HCT116 (cell line): ENCODE measurements at regions not wholly inside any gene's neighbourhood (a gene's known extent, or its start where the extent isn't known, plus 50 kb on each side); places are given as distances from the start of the nearest gene placed in this dataset.

Experiments used
- ATAC-seq: fragments of 200-7000 bp; cut with Tn5 transposase; 2 replicates; pipeline ENCODE4 v1.9.1; 2020; ENCODE audit warnings: mild to moderate bottlenecking, moderate library complexity
- BruUV-seq: library from RNA; stranded (reverse); fragments of 400-500 nt; replicated peaks from 2 replicates; lab custom pipeline; 2021; lab: Mats Ljungman, UMichigan
- CTCF ChIA-PET: fragments of 300-600 bp; sonication (Branson Sonifier 250); formaldehyde crosslinking; loops from one replicate; lab custom pipeline; 2021; ENCODE audit warnings: antibody characterized with exemption; lab: Charles Lee
- POLR2A ChIA-PET: fragments of 300-600, 350-600 bp; sonication (Branson Sonifier 250); formaldehyde crosslinking; loops from one replicate; lab custom pipeline; 2021; ENCODE audit warnings: antibody characterized with exemption; lab: Charles Lee
- RAD21 ChIA-PET, 2 experiments: fragments of 300-600 bp; sonication (Branson Sonifier 250); formaldehyde crosslinking; loops; one replicate each; lab custom pipeline; 2023; ENCODE audit warnings: low total read pairs in 2 of 2; ENCODE audit not compliant: uncharacterized antibody in 2 of 2, unreplicated experiment in 2 of 2, low non-redundant PET in 1 of 2; lab: Charles Lee
- DNase-seq: peaks from one replicate; pipeline ENCODE4 v3.0.0-alpha.2; 2010; ENCODE audit warnings: low read depth, low spot score
- H2AFZ ChIP-seq: fragments of 200-600 bp; shearing (Covaris generic), sonication (generic); 2 replicates; pipeline ENCODE4 v1.6.1; 2017; ENCODE audit warnings: low read depth, mixed run types, mixed read lengths, antibody characterized with exemption, low read length; ENCODE audit not compliant: poor library complexity, severe bottlenecking
- H3K27ac ChIP-seq: 2 replicates; pipeline ENCODE4 v1.5.1; 2012; ENCODE audit warnings: low read depth, low read length
- H3K27me3 ChIP-seq: fragments of 200-600 bp; sonication (generic); 2 replicates; pipeline ENCODE4 v1.6.1; 2016; ENCODE audit warnings: mixed run types, low read length, mixed read lengths; ENCODE audit not compliant: insufficient read depth
- H3K36me3 ChIP-seq, 2 experiments: fragments of 200-500 bp in 1 of 2; fragments of 200-600 bp in 1 of 2; sonication (Bioruptor generic) in 1 of 2; sonication (generic) in 1 of 2; 2 replicates each; pipeline versions ENCODE4 v1.5.1 to v1.6.1; 2014 to 2016; ENCODE audit warnings: low read length in 2 of 2, inconsistent platforms in 1 of 2, mixed read lengths in 1 of 2, mixed run types in 1 of 2; ENCODE audit not compliant: insufficient read depth in 2 of 2, control insufficient read depth in 1 of 2
- H3K4me1 ChIP-seq, 2 experiments: fragments of 200-600 bp in 1 of 2; sonication (generic) in 1 of 2; 2 replicates each; pipeline versions ENCODE4 v1.5.1 to v1.6.1; 2012 to 2017; ENCODE audit warnings: low read length in 2 of 2, inconsistent platforms in 1 of 2, mild to moderate bottlenecking in 1 of 2, mixed read lengths in 1 of 2, mixed run types in 1 of 2, moderate library complexity in 1 of 2; ENCODE audit not compliant: insufficient read depth in 2 of 2, control insufficient read depth in 1 of 2
- H3K4me2 ChIP-seq: fragments of 200-600 bp; sonication (generic); 2 replicates; pipeline ENCODE4 v1.6.1; 2017; ENCODE audit warnings: mixed run types, low read length, mixed read lengths
- H3K4me3 ChIP-seq, 2 experiments: fragments of 200-600 bp in 1 of 2; sonication (generic) in 1 of 2; replicated peaks in 1 of 2; 2 replicates each; pipeline ENCODE4 v1.5.1; 2011 to 2016; ENCODE audit warnings: low read length in 2 of 2, control low read depth in 1 of 2, low read depth in 1 of 2, mild to moderate bottlenecking in 1 of 2, mixed read lengths in 1 of 2, mixed run types in 1 of 2
- H3K79me2 ChIP-seq: fragments of 200-600 bp; sonication (generic); 2 replicates; pipeline ENCODE4 v1.6.1; 2017; ENCODE audit warnings: mild to moderate bottlenecking, mixed run types, low read length, moderate library complexity, mixed read lengths; ENCODE audit not compliant: insufficient read depth
- H3K9ac ChIP-seq: fragments of 200-600 bp; sonication (generic); 2 replicates; pipeline ENCODE4 v1.6.1; 2016; ENCODE audit warnings: low read length, mixed read lengths
- H3K9me2 ChIP-seq: fragments of 200-600 bp; sonication (generic), shearing (Covaris generic); 2 replicates; pipeline ENCODE4 v1.6.1; 2017; ENCODE audit warnings: mixed run types, mild to moderate bottlenecking, moderate library complexity; ENCODE audit not compliant: insufficient read depth
- H3K9me3 ChIP-seq, 2 experiments: fragments of 200-500 bp in 1 of 2; fragments of 200-600 bp in 1 of 2; sonication (Bioruptor generic) in 1 of 2; sonication (generic) in 1 of 2; 2 replicates each; pipeline ENCODE4 v1.6.1; 2014 to 2017; ENCODE audit warnings: low read length in 2 of 2, mixed read lengths in 2 of 2, inconsistent platforms in 1 of 2, low read depth in 1 of 2, mild to moderate bottlenecking in 1 of 2, mixed run types in 1 of 2, moderate library complexity in 1 of 2; ENCODE audit not compliant: control insufficient read depth in 1 of 2, insufficient read depth in 1 of 2
- H4K20me1 ChIP-seq: fragments of 200-600 bp; sonication (generic), shearing (Covaris generic); 2 replicates; pipeline ENCODE4 v1.6.1; 2017; ENCODE audit warnings: mixed run types, mild to moderate bottlenecking, moderate library complexity; ENCODE audit not compliant: insufficient read depth
- CEBPB ChIP-seq: IDR thresholded peaks from 2 replicates; pipeline ENCODE4 v1.6.1; 2012; ENCODE audit warnings: low read depth
- EGR1 ChIP-seq: IDR thresholded peaks from 2 replicates; pipeline ENCODE4 v1.6.1; 2012; ENCODE audit warnings: low read depth
- EZH2phosphoT487 ChIP-seq: fragments of 200-600 bp; IDR thresholded peaks from 2 replicates; pipeline ENCODE4 v1.6.1; 2018; ENCODE audit warnings: antibody characterized with exemption, borderline replicate concordance
- FOSL1 ChIP-seq: IDR thresholded peaks from 2 replicates; pipeline ENCODE4 v1.6.1; 2012; ENCODE audit warnings: low read depth
- POLR2A ChIP-seq: IDR thresholded peaks from 2 replicates; pipeline ENCODE4 v1.7.0; 2011; ENCODE audit warnings: borderline replicate concordance; ENCODE audit not compliant: insufficient read depth, insufficient read length; ENCODE audit errors: extremely low read depth
- POLR2AphosphoS5 ChIP-seq: IDR thresholded peaks from 2 replicates; pipeline ENCODE4 v1.6.1; 2011; ENCODE audit warnings: mild to moderate bottlenecking, low read depth, low read length, moderate library complexity
- SRF ChIP-seq: IDR thresholded peaks from 2 replicates; pipeline ENCODE4 v1.6.1; 2012; ENCODE audit warnings: low read depth
- YY1 ChIP-seq: IDR thresholded peaks from 2 replicates; pipeline ENCODE4 v1.6.1; 2011; ENCODE audit warnings: low read length, low read depth, moderate library complexity, mild to moderate bottlenecking; ENCODE audit not compliant: insufficient replicate concordance; ENCODE audit errors: extremely low read depth
- ZFX ChIP-seq: fragments of 450-650 bp; IDR thresholded peaks from 2 replicates; pipeline ENCODE4 v1.6.1; 2017
- intact Hi-C: fragments of 100-400 bp; cut with micrococcal nuclease; formaldehyde crosslinking; loops from 2 replicates; pipeline ENCODE4 v1.10.0; 2022
- TF ChIP-seq, protein P1 (sequence below): IDR thresholded peaks from 2 replicates; pipeline ENCODE4 v1.6.1; 2012
- TF ChIP-seq, protein P2 (sequence below): IDR thresholded peaks from 2 replicates; pipeline ENCODE4 v1.6.1; 2011; ENCODE audit warnings: mild to moderate bottlenecking, low read length, moderate library complexity; ENCODE audit not compliant: insufficient replicate concordance; ENCODE audit errors: extremely low read depth

DNA sequence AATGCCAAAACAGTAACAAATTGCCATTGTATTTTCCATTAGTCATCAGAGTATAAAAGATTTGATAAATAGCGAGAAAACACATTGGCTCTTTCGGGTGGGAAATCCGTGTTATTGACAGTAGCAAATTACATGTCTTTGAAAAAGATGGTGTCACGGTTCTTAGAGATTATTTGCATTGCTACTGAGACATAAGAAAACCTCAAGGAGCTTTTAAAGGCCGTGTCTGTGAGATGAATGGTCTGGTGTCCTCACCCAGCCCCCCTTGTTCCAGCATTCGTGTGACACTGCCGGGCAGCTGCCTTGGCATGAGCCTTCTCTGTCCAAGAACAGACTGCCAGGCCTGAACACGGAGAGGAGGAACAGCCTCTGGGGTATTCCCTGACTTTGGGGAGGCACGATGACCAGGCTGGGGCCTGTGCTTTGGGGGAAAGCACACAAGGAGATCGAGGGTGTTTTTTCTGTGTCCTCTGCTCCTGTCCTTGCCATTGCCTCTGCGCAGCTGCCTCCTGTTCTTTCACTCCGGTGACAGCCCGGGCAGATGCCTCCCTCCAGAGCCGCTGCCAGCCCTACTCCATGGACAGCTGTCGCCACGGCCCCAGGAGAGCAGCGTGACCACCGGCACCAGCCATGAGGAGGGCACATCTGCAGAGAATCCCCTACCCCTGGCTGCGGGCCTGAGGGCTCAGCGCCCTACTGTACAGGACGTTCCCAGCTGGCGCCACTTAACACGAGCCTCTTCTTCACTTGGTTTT lies 167.7 kb upstream of the CDYL start:
- H3K79me2 ChIP-seq = no peaks in the 10 kb centered on the region
- H3K36me3 ChIP-seq = no peaks in the 10 kb centered on the region
- H3K9me2 ChIP-seq = no peaks in the 10 kb centered on the region
- H3K27ac ChIP-seq = no peak overlapping the region
- ATAC-seq (no peak), DNase-seq (no peak)
- no peak overlapping the region for H2AFZ ChIP-seq
- BruUV-seq = no TSS peak
- H4K20me1 ChIP-seq = no peaks in the 10 kb centered on the region
- peaks cover 15 to 23% of the 10 kb centered on the region in 2 experiments; a peak in 3 of 4 replicates for H3K4me1 ChIP-seq
- ChIA-PET POLR2A (no interaction called here), RAD21 (no interaction called here), CTCF (no interaction called here)
- no peak overlapping the region for H3K4me2 ChIP-seq
- intact Hi-C loops = no loop called here
- no peak overlapping the region for H3K4me3 ChIP-seq
- no peaks in the 10 kb centered on the region for H3K9me3 ChIP-seq
- peaks cover 19% of the 10 kb centered on the region; the same call in 1 of the 2 replicates for H3K27me3 ChIP-seq
- H3K9ac ChIP-seq = no peak overlapping the region
- TF ChIP-seq ZFX (no peak), POLR2AphosphoS5 (no peak), CEBPB (no peak), YY1 (no peak), SRF (no peak)

DNA sequence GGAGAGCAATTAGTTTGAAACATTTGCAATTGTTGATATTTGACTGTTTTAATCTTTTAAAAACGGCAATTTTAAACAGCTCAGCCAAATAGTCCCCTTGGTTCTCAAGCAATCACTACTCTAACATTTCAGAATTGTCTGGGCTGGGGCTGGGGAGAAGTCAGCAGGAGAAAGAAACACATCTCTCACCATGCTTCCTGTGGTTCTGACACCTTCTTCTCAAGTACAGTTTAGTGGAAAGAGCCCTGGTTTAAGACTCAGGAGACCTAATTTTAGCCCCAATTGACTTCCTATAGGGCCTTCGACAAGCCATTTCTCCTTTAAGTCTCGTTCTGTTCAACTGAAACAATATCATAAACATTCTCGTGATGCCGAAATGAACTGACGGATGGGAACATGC lies 168.4 kb upstream of the CDYL start:
- POLR2A ChIA-PET = no interaction called here
- Histone ChIP-seq H3K27ac (no peak overlapping the region), H3K4me3 (peak overlapping the region in 1 of 2 experiments; percentile 47; a peak in 2 of 4 replicates), H3K27me3 (peaks cover 19% of the 10 kb centered on the region; the same call in 1 of the 2 replicates), H3K9ac (no peak overlapping the region), H3K36me3 (no peaks in the 10 kb centered on the region), H3K4me2 (peak overlapping the region; percentile 83), H2AFZ (peak overlapping the region; percentile 82), H4K20me1 (no peaks in the 10 kb centered on the region), H3K4me1 (peaks cover 15 to 29% of the 10 kb centered on the region in 2 experiments; a peak in 3 of 4 replicates), H3K9me3 (no peaks in the 10 kb centered on the region), H3K79me2 (no peaks in the 10 kb centered on the region)
- CTCF ChIA-PET = no interaction called here
- DNase-seq = no peak
- RAD21 ChIA-PET = no interaction called here
- TF ChIP-seq CEBPB = 0 out of 2 replicates have a peak, but pooled peaks have one; percentile 0
- no peak for TF ChIP-seq POLR2A
- no peak for TF ChIP-seq EGR1
- no peak for TF ChIP-seq FOSL1
- no peak for TF ChIP-seq EZH2phosphoT487
- TF ChIP-seq, protein P1, sequence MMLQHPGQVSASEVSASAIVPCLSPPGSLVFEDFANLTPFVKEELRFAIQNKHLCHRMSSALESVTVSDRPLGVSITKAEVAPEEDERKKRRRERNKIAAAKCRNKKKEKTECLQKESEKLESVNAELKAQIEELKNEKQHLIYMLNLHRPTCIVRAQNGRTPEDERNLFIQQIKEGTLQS = no peak
- TF ChIP-seq, protein P2, sequence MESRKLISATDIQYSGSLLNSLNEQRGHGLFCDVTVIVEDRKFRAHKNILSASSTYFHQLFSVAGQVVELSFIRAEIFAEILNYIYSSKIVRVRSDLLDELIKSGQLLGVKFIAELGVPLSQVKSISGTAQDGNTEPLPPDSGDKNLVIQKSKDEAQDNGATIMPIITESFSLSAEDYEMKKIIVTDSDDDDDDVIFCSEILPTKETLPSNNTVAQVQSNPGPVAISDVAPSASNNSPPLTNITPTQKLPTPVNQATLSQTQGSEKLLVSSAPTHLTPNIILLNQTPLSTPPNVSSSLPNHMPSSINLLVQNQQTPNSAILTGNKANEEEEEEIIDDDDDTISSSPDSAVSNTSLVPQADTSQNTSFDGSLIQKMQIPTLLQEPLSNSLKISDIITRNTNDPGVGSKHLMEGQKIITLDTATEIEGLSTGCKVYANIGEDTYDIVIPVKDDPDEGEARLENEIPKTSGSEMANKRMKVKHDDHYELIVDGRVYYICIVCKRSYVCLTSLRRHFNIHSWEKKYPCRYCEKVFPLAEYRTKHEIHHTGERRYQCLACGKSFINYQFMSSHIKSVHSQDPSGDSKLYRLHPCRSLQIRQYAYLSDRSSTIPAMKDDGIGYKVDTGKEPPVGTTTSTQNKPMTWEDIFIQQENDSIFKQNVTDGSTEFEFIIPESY = no peak
- TF ChIP-seq, all 23 proteins: peak for 1
- no peaks in the 10 kb centered on the region for H3K9me2 ChIP-seq
- ATAC-seq = no peak
- intact Hi-C loops = no loop called here
- BruUV-seq = no TSS peak
